GM12891 (cell line): ENCODE measurements at regions not wholly inside any gene's neighbourhood (a gene's known extent, or its start where the extent isn't known, plus 50 kb on each side); places are given as distances from the start of the nearest gene placed in this dataset.

Source experiments
- POLR2A ChIP-seq: IDR thresholded peaks from 2 replicates; pipeline ENCODE4 v1.6.1; 2011; ENCODE audit warnings: low read depth, low read length, control low read depth
- SPI1 ChIP-seq: IDR thresholded peaks from 2 replicates; pipeline ENCODE4 v1.6.1; 2011; ENCODE audit warnings: low read depth, low read length, control low read depth

DNA sequence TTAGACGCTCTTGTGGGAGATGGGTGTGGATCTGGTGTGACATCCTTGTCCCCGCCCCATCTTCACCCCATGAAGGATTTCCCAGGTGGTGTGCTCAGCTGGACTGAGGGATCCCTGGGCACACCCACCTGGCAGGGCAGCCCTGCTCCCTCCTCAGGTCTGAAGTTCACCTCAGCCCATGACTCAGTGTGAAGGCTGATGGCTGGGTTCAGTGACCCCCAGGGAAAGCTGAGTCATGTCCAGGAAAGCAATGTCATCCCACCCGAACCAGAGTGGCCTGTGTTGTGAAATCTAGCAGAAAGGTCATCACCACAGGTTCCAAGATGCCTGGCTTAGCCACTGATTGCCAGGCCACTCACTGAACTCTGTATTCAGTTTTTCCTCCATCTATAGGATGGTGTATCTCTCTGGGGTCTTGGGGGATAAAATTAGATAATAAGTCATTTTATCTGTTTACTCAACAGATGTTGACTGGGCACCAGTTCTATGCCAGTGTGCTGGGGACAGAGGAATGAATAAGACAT lies 97.7 kb upstream of the JUN start:
- no peak for TF ChIP-seq POLR2A
- no peak for TF ChIP-seq SPI1
